Right forelimb (tissue), 1 donor: ENCODE measurements at regions not wholly inside any gene's neighbourhood (a gene's known extent, or its start where the extent isn't known, plus 50 kb on each side); places are given as distances from the start of the nearest gene placed in this dataset.

Experiments
- DNase-seq: peaks from one replicate; pipeline ENCODE4 v3.0.0-alpha.2; 2018

- DNase-seq = no peak
Measured at GRCh38 chr14:32006263-32007110, 70.6 kb upstream of the ARHGAP5 start.

DNA sequence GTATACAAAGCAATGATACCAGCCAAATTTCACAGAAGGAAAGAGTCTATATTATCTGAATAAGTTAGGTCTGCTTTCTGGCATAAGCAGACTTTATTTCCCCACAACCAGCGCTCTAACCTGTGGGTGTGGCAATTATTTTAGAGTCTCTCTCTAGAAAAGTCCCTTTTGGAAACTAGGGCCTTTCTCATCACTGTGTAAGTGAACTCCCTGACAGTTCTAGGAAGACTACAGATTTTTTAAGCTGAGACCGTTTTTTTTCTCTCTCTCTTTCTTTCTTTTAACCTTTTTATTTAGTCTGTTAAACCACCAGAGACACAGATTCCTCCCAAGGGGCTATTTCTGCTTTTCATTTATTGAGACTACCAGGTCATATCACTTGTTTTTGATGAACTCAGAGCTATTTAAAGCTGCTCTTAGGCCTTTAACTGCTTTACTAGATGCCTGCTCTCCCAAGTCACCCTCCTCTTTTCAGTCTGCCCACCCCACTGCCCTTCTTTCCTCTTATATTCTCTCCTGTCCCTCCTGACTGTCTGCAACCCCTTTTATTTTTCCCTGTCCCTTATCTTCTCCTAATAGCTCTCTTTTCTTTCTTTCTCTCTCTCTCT lies 69.2 kb upstream of the ARHGAP5 start:
- no peak for DNase-seq

DNA sequence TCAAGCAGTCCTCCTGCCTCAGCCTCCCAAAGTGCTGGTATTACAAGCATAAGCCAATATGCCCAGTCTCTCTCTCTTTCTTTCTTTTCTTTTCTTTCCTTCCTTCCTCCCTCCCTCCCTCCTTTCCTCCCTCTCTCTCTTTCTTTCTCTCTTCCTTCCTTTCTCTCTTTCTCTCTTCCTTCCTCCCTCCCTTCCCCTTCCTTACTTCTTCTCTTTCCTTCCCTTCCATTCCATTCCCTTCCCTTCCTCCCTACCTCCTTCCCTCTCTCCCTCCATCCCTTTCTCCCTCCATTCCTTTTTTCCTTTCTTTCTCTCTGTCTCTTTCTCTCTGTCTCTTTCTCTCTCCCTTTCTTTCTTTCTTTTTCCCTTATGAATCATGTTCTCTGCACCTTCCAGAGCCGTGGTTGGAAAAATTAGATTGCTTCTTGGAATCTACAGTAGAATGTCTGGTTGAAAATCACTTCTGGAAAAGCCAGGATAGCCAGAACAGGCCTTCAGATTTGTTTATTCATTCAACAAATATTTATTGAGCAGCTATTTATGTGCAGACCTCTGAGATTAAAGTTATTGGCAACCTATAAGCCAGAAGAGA lies 68.4 kb upstream of the ARHGAP5 start:
- no peak for DNase-seq

GRCh38 chr14:32009221-32009975 lies 67.7 kb upstream of the ARHGAP5 start:
- DNase-seq = no peak

DNA sequence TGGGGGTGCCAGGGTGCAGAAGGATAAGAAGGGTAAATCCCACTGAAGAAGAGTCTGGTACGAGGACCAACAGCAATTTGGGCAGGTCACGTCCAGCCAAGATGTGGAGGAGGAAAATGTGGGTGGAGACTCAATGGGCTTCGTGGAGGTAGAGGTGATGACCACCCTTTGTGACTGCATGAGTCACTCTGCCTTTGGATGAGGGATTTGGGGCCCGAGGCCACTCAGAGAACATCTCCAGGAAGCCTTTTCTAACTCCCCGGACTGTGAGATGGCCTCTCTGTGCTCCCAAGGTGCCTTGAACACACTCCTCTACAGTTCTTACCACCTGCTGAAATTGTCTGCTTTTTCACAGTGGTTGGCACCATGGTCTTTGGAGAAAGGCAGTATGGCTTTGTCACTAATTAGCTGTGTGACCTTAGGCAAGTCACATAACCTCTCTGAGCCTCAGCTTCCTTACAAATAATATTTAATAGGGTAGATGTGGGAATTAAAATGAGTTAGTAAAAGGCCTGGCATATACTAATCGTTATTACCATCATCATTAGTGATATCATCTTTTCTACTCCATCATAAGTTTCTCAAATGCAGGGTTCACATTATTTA lies 67.0 kb upstream of the ARHGAP5 start:
- DNase-seq = no peak

DNA sequence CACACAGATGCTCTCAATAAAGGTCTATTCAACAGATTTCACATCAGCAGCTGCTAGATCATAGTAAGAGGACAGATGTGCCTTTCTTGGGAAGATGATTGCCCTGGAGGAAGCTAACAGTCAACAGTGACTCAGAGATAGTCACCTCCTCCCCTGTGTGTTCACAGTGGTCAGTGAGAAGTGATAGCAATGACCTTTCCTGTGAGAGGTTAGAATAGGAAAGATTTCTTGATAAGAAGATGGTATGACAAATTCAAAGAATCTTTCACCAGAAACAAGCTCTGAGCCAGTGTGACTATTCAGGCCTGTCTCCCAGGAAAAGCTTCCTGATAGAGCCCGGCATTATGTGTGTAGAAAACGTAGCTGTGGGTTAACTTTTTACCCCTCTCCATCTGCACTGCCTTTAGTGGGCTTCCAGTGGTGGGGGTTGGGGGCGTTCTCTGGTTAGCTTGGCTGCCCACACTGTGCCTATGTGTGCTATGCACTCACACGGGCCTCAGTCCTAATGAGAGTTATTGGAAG lies 66.4 kb upstream of the ARHGAP5 start:
- no peak for DNase-seq

DNA sequence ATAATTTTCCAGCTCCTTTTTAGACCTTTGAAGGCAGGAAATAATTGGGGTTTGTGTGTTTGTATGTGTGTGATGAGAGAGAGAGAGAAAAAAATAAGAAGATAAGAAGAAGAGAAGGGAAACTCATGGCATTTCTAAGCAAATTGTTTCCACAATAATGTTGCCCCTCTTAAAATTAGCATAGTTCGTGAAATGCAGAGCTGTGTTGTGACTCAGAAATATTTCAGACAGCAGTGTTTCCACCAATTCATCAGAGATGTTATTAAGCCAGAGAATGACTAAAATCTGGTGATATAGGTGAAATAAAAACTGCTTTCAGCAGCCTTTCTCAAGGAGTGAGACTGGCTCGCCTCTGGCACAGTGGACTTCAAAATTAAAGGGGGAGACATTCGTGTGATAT lies 65.9 kb upstream of the ARHGAP5 start:
- no peak for DNase-seq

- DNase-seq = no peak
Measured at GRCh38 chr14:32012062-32012461, 65.0 kb upstream of the ARHGAP5 start.

- no peak for DNase-seq
Measured at GRCh38 chr14:32012571-32012970, 64.5 kb upstream of the ARHGAP5 start.

DNA sequence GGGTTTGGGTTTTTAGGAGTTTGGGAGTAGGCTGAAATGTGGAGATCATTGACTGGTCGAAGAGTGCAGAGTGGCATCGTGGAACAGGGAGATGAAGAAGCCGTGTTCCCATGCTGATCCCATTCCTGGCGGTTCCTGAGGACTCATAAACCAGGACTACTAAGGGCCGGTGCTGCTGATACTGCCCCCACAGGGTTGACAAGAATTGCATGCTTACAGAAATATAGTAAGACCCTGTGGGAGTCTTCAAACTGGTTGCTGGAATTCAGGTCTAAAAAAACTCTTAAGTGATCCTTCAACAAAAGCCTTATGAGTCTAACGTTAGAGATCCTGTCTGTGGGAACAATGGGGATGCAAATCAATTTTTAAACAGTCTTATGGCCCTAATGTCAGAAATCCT lies 64.0 kb upstream of the ARHGAP5 start:
- DNase-seq = no peak

DNA sequence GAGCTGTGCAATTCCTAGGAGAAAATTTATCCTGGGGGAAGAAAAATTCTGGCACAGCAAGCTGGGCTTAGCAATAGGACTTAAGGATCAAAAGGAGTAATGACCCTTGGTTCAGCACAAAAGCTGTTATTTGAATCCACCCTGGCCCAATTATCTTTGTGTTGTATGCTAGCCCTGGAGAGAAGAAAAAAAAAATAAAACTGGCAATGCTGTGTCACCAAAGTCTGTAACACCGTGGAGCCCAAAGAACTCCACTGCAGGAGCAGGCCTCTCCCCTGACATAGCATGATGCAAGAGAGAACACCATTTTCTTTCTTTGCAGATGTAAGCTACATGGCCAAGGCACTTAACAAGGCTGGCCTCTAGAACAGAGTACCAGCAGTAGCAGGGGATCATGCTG lies 63.0 kb upstream of the ARHGAP5 start:
- no peak for DNase-seq

- no peak for DNase-seq
Measured at GRCh38 chr14:32014498-32014897, 62.6 kb upstream of the ARHGAP5 start.

DNA sequence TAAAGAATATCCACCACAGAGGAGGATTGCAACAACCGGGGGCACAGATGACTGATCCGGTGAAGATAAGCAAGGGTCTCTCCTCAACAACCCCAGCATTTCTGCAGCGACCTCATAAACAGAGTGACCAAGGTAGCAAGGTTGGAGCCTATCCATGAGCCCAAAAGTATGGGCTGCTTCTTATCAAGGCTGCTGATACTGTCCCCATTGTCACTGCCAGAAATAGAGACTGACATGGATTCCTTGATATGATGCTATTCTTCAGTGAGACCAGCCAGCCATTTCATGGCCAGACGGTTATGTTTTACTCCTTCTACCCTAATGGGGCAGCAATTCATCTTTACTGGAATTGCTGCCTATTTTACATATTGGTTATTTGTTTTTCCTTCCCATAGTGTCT lies 61.9 kb upstream of the ARHGAP5 start:
- DNase-seq = no peak

GRCh38 chr14:32017587-32017986 lies 59.5 kb upstream of the ARHGAP5 start:
- DNase-seq = no peak

GRCh38 chr14:32018391-32019092 lies 58.6 kb upstream of the ARHGAP5 start:
- no peak for DNase-seq

GRCh38 chr14:32019276-32019675 lies 57.8 kb upstream of the ARHGAP5 start:
- DNase-seq = no peak

- DNase-seq = no peak
Measured at GRCh38 chr14:32020882-32021281, 56.2 kb upstream of the ARHGAP5 start.

DNA sequence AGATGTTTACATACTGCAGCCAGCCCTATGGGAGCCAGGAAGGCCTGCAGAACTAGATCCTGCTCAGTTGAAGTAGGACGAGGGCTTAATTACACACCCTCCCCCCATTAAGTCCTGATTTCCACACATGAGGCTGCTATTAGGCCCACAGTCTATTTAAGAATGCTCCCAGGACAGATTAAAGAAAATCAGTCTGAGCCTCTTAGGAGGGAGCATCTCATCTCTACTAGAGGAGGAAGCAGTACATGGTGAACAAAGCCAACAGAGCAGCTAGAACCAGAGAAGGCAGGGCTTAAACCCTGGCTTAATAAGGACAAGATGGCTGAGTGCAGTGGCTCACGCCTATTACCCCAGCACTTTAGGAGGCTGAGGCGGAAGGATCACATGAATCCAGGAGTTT lies 55.8 kb upstream of the ARHGAP5 start:
- DNase-seq = no peak

- no peak for DNase-seq
Measured at GRCh38 chr14:32022525-32022924, 54.6 kb upstream of the ARHGAP5 start.

DNA sequence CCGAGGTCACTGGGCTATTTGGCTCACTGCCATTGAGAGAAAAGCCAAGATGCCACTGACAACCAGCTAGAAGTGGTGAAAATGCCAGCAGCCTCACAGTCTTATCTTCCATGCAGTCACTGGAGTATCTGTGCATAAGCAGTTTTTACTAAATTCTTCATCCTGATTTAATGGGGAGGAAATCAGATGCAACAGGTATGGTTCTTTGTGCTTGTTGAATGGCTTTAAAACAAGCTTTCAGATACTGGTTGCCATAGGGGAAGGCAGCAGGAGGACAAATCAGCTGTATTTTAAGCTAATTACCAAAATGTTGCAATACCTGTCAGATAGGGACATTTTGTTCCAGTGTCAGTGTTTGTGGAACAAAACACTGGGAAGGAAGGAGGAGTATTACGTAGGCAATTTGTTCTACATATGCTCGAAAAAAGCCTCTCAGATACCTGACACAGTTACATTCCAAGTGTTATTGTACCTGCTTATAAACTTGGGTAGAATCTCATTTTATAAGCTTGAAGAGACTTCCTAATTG lies 54.1 kb upstream of the ARHGAP5 start:
- DNase-seq = no peak

DNA sequence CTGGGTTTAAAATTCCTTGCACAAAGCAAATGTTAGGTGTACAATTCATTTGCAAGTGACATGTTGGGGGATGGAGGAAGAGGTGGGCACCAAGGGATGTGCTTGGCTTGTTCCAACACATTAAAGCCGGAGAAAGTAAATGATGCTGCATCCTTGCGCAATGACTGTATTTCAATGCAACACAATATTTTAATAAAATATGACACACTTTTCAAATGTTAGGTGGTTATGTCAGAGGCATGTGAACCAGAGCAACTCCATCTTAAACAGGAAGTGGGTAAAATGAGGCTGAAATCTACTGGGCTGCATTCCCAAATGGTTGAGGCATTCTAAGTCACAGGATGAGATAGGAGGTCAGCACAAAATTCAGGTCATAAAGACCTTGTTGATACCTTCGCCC lies 53.6 kb upstream of the ARHGAP5 start:
- no peak for DNase-seq
